Thyroid gland (tissue), 4 donors: ENCODE measurements at regions not wholly inside any gene's neighbourhood (a gene's known extent, or its start where the extent isn't known, plus 50 kb on each side); places are given as distances from the start of the nearest gene placed in this dataset.

Experiments
- DNase-seq, 2 donors: peaks; one replicate each; pipeline ENCODE4 v3.0.0-alpha.2; 2019
- H3K27ac ChIP-seq, 3 donors: fragments of 200-600 bp; sonication (generic); 1 replicate in 2 of 3; 2 replicates in 1 of 3; pipeline ENCODE4 v1.5.1; 2016 to 2019; ENCODE audit warnings: mild to moderate bottlenecking in 1 of 3, moderate library complexity in 1 of 3
- H3K27me3 ChIP-seq: fragments of 200-600 bp; sonication (generic); one replicate; pipeline ENCODE4 v1.5.1; 2019
- H3K36me3 ChIP-seq, 2 donors: fragments of 200-600 bp; sonication (generic); one replicate each; pipeline ENCODE4 v1.5.1; 2016 to 2019
- H3K4me1 ChIP-seq, 2 donors: fragments of 200-600 bp; sonication (generic); one replicate each; pipeline ENCODE4 v1.5.1; 2017 to 2019
- H3K4me3 ChIP-seq, 3 donors: fragments of 200-600 bp; sonication (generic); replicated peaks in 1 of 3; 1 replicate in 2 of 3; 2 replicates in 1 of 3; pipeline ENCODE4 v1.5.1; 2016; ENCODE audit warnings: mild to moderate bottlenecking in 1 of 3
- H3K9me3 ChIP-seq: fragments of 200-600 bp; sonication (generic); one replicate; pipeline ENCODE4 v1.5.1; 2017
- CTCF ChIP-seq, 6 experiments: fragments of 200-600 bp in 3 of 6; fragments of 450-650 bp in 3 of 6; sonication (generic) in 3 of 6; IDR thresholded peaks; one replicate each; pipeline ENCODE4 v1.5.1; 2016 to 2019; ENCODE audit warnings: antibody characterized with exemption in 6 of 6, mild to moderate bottlenecking in 2 of 6, inconsistent platforms in 1 of 6, moderate library complexity in 1 of 6
- POLR2A ChIP-seq, 2 donors: fragments of 450-650 bp; IDR thresholded peaks; one replicate each; pipeline ENCODE4 v1.6.1; 2017; ENCODE audit warnings: antibody characterized with exemption in 2 of 2, mild to moderate bottlenecking in 2 of 2, moderate library complexity in 1 of 2
- WGBS, 2 donors: methylation state at CpG; one replicate each; pipeline ENCODE4 v1.1.5; 2017; 5-methylcytosine and 5-hydroxymethylcytosine counted together
- intact Hi-C: fragments of 100-400 bp; cut with DNase I; formaldehyde crosslinking; loops from one replicate; pipeline ENCODE4 v1.15.1; 2023

GRCh38 chr20:56765172-56766073, 136.3 kb downstream of the TFAP2C start:
- intact Hi-C loops, result no loop called here
- Histone ChIP-seq H3K4me3 (no peak overlapping the region), H3K27ac (no peak overlapping the region), H3K27me3 (no peaks in the 10 kb centered on the region), H3K36me3 (no peaks in the 10 kb centered on the region), H3K4me1 (no peaks in the 10 kb centered on the region), H3K9me3 (no peaks in the 10 kb centered on the region)
- WGBS, 2 donors, result 40 to 50% methylated on average over 12 of the region's 12 CpGs
- TF ChIP-seq CTCF (IDR thresholded peaks at IDR 0.05) (no peak), POLR2A (IDR thresholded peaks at IDR 0.05) (no peak)
- no peak for DNase-seq

GRCh38 chr20:56766528-56766927, 137.4 kb downstream of the TFAP2C start:
- no peaks in the 10 kb centered on the region for H3K27me3 ChIP-seq
- H3K36me3 ChIP-seq, result no peaks in the 10 kb centered on the region
- TF ChIP-seq POLR2A (IDR thresholded peaks at IDR 0.05) (no peak), CTCF (IDR thresholded peaks at IDR 0.05) (no peak)
- WGBS, 2 donors, result 82 to 83% methylated on average over 3 of the region's 3 CpGs
- DNase-seq, result no peak
- H3K4me1 ChIP-seq, result no peaks in the 10 kb centered on the region
- intact Hi-C loops, result no loop called here
- H3K4me3 ChIP-seq, result no peak overlapping the region
- H3K9me3 ChIP-seq, result no peaks in the 10 kb centered on the region
- no peak overlapping the region for H3K27ac ChIP-seq

GRCh38 chr20:56769921-56770600, 141.0 kb downstream of the TFAP2C start:
- intact Hi-C loops, result no loop called here
- Histone ChIP-seq H3K27ac (no peak overlapping the region), H3K9me3 (no peaks in the 10 kb centered on the region), H3K4me1 (no peaks in the 10 kb centered on the region), H3K36me3 (no peaks in the 10 kb centered on the region), H3K4me3 (no peak overlapping the region), H3K27me3 (no peaks in the 10 kb centered on the region)
- DNase-seq, result no peak
- WGBS, 2 donors, result 72 to 83% methylated on average over 7 of the region's 7 CpGs
- TF ChIP-seq CTCF (IDR thresholded peaks at IDR 0.05) (no peak), POLR2A (IDR thresholded peaks at IDR 0.05) (no peak)

GRCh38 chr20:56773749-56774148, 144.6 kb downstream of the TFAP2C start:
- WGBS, 2 donors, result 86% methylated on average over 5 of the region's 5 CpGs

More at GRCh38 chr20:56773749-56774148, 144.6 kb downstream of the TFAP2C start:
- Histone ChIP-seq H3K36me3 (no peaks in the 10 kb centered on the region), H3K4me3 (no peak overlapping the region), H3K9me3 (no peaks in the 10 kb centered on the region), H3K27me3 (no peaks in the 10 kb centered on the region), H3K27ac (no peak overlapping the region), H3K4me1 (peaks cover under 1 to 6% of the 10 kb centered on the region in 2 donors)
- TF ChIP-seq CTCF (IDR thresholded peaks at IDR 0.05) (no peak), POLR2A (IDR thresholded peaks at IDR 0.05) (no peak)
- no peak for DNase-seq
- intact Hi-C loops, result no loop called here
